ENCODE measurements at regions not wholly inside any gene's neighbourhood (a gene's known extent, or its start where the extent isn't known, plus 50 kb on each side); places are given as distances from the start of the nearest gene placed in this dataset.

- Histone ChIP-seq H3K9me3 (replicated peaks; ENCODE audit: insufficient read depth, low read length) (no peaks in the 10 kb centered on the region), H3F3A (ENCODE audit: insufficient read depth, low read length) (no peaks in the 10 kb centered on the region), H4K20me1 (ENCODE audit: insufficient read depth, low read length) (no peaks in the 10 kb centered on the region), H3K79me2 (ENCODE audit: low read length) (no peaks in the 10 kb centered on the region), H3K27ac (ENCODE audit: low read length) (no peak overlapping the region), H3K4me2 (ENCODE audit: low read depth, low read length) (no peak overlapping the region), H3K9me2 (replicated peaks; ENCODE audit: insufficient read depth, low read length) (no peaks in the 10 kb centered on the region), H3K36me3 (replicated peaks; ENCODE audit: insufficient read depth, low read length) (no peaks in the 10 kb centered on the region), H3K9ac (ENCODE audit: low read length) (no peak overlapping the region), H3K4me3 (ENCODE audit: low read length) (no peak overlapping the region), H3K4me1 (ENCODE audit: low read length) (no peaks in the 10 kb centered on the region), H2AFZ (ENCODE audit: low read length) (no peak overlapping the region), H3K27me3 (replicated peaks; ENCODE audit: insufficient read depth, low read length) (no peaks in the 10 kb centered on the region)
- TF ChIP-seq CTCF (IDR thresholded peaks at IDR 0.05; ENCODE audit: low read length) (no peak), EZH2 (optimal IDR thresholded peaks at IDR 0.05; ENCODE audit: low read depth, low read length) (no peak), EZH2phosphoT487 (IDR thresholded peaks at IDR 0.05; ENCODE audit: low read length) (no peak)
- DNase-seq = no peak
These were observed 371.6 kb downstream of the AMY1C start for GRCh38 chr1:104121271-104121670.

GRCh38 chr1:104125266-104125665 lies 375.6 kb downstream of the AMY1C start:
- Histone ChIP-seq H4K20me1 (ENCODE audit: insufficient read depth, low read length) (no peaks in the 10 kb centered on the region), H3K27me3 (replicated peaks; ENCODE audit: insufficient read depth, low read length) (no peaks in the 10 kb centered on the region), H2AFZ (ENCODE audit: low read length) (no peak overlapping the region), H3K36me3 (replicated peaks; ENCODE audit: insufficient read depth, low read length) (no peaks in the 10 kb centered on the region), H3K4me1 (ENCODE audit: low read length) (no peaks in the 10 kb centered on the region), H3K4me2 (ENCODE audit: low read depth, low read length) (no peak overlapping the region), H3F3A (ENCODE audit: insufficient read depth, low read length) (no peaks in the 10 kb centered on the region), H3K9me2 (replicated peaks; ENCODE audit: insufficient read depth, low read length) (no peaks in the 10 kb centered on the region), H3K9ac (ENCODE audit: low read length) (no peak overlapping the region), H3K79me2 (ENCODE audit: low read length) (no peaks in the 10 kb centered on the region), H3K27ac (ENCODE audit: low read length) (no peak overlapping the region), H3K9me3 (replicated peaks; ENCODE audit: insufficient read depth, low read length) (no peaks in the 10 kb centered on the region), H3K4me3 (ENCODE audit: low read length) (no peak overlapping the region)
- TF ChIP-seq CTCF (IDR thresholded peaks at IDR 0.05; ENCODE audit: low read length) (no peak), EZH2phosphoT487 (IDR thresholded peaks at IDR 0.05; ENCODE audit: low read length) (no peak), EZH2 (optimal IDR thresholded peaks at IDR 0.05; ENCODE audit: low read depth, low read length) (no peak)
- DNase-seq = no peak

GRCh38 chr1:104125970-104126369 lies 376.3 kb downstream of the AMY1C start:
- Histone ChIP-seq H3K27me3 (replicated peaks; ENCODE audit: insufficient read depth, low read length) (no peaks in the 10 kb centered on the region), H3K79me2 (ENCODE audit: low read length) (no peaks in the 10 kb centered on the region), H3K9me2 (replicated peaks; ENCODE audit: insufficient read depth, low read length) (no peaks in the 10 kb centered on the region), H3K36me3 (replicated peaks; ENCODE audit: insufficient read depth, low read length) (no peaks in the 10 kb centered on the region), H4K20me1 (ENCODE audit: insufficient read depth, low read length) (no peaks in the 10 kb centered on the region), H3K27ac (ENCODE audit: low read length) (no peak overlapping the region), H3K4me3 (ENCODE audit: low read length) (no peak overlapping the region), H2AFZ (ENCODE audit: low read length) (no peak overlapping the region), H3K4me2 (ENCODE audit: low read depth, low read length) (no peak overlapping the region), H3F3A (ENCODE audit: insufficient read depth, low read length) (no peaks in the 10 kb centered on the region), H3K4me1 (ENCODE audit: low read length) (no peaks in the 10 kb centered on the region), H3K9me3 (replicated peaks; ENCODE audit: insufficient read depth, low read length) (no peaks in the 10 kb centered on the region), H3K9ac (ENCODE audit: low read length) (no peak overlapping the region)
- no peak for DNase-seq
- TF ChIP-seq EZH2phosphoT487 (IDR thresholded peaks at IDR 0.05; ENCODE audit: low read length) (no peak), CTCF (IDR thresholded peaks at IDR 0.05; ENCODE audit: low read length) (no peak), EZH2 (optimal IDR thresholded peaks at IDR 0.05; ENCODE audit: low read depth, low read length) (no peak)

Measured in MM.1S (cell line).